MCF 10A (cell line): ENCODE measurements at regions not wholly inside any gene's neighbourhood (a gene's known extent, or its start where the extent isn't known, plus 50 kb on each side); places are given as distances from the start of the nearest gene placed in this dataset.

Experiments
- BruUV-seq: library from RNA; stranded (reverse); fragments of 400-500 nt; replicated peaks from 2 replicates; lab custom pipeline; 2021; lab: Mats Ljungman, UMichigan
- CTCF ChIA-PET: fragments of 300-600 bp; sonication (Branson Sonifier 250); formaldehyde crosslinking; extraction: SDS; loops from one replicate; lab custom pipeline; 2021; ENCODE audit warnings: antibody characterized with exemption, inconsistent platforms; lab: Yijun Ruan, JAX
- POLR2A ChIA-PET: fragments of 300-600, 350-650 bp; sonication (Branson Sonifier 250); formaldehyde crosslinking; extraction: SDS; loops from one replicate; lab custom pipeline; 2020; ENCODE audit warnings: antibody characterized with exemption, inconsistent platforms; lab: Yijun Ruan, JAX
- DNase-seq: peaks from one replicate; pipeline ENCODE4 v3.0.0-alpha.2; 2018; ENCODE audit not compliant: unreplicated experiment
- H3K27ac Mint-ChIP-seq: one replicate; pipeline ENCODE4 v1.8.0; 2022; ENCODE audit warnings: mild to moderate bottlenecking, low read depth, mixed read lengths; ENCODE audit not compliant: unreplicated experiment
- H3K27me3 Mint-ChIP-seq: one replicate; pipeline ENCODE4 v1.8.0; 2022; ENCODE audit warnings: mixed read lengths; ENCODE audit not compliant: insufficient read depth, unreplicated experiment
- H3K36me3 Mint-ChIP-seq: one replicate; pipeline ENCODE4 v1.8.0; 2022; ENCODE audit warnings: mild to moderate bottlenecking, moderate library complexity, mixed read lengths; ENCODE audit not compliant: insufficient read depth, unreplicated experiment
- H3K4me1 Mint-ChIP-seq: one replicate; pipeline ENCODE4 v1.8.0; 2022; ENCODE audit warnings: mixed read lengths; ENCODE audit not compliant: insufficient read depth, unreplicated experiment
- H3K4me3 Mint-ChIP-seq: one replicate; pipeline ENCODE4 v1.8.0; 2022; ENCODE audit warnings: mild to moderate bottlenecking, moderate library complexity, mixed read lengths; ENCODE audit not compliant: unreplicated experiment
- H3K9me3 Mint-ChIP-seq: one replicate; pipeline ENCODE4 v1.8.0; 2022; ENCODE audit warnings: mixed read lengths; ENCODE audit not compliant: unreplicated experiment
- CTCF ChIP-seq: fragments of 200-600 bp; IDR thresholded peaks from one replicate; pipeline ENCODE4 v1.8.0; 2022; ENCODE audit warnings: antibody characterized with exemption, mild to moderate bottlenecking; ENCODE audit not compliant: unreplicated experiment
- intact Hi-C: fragments of 100-400 bp; cut with micrococcal nuclease; formaldehyde crosslinking; loops from 2 replicates; pipeline ENCODE4 v1.14.1; 2022

GRCh38 chr12:59010941-59011340, 90.6 kb upstream of the LRIG3 start:
- no peak for TF ChIP-seq CTCF
- intact Hi-C loops: no loop called here
- H3K9me3 Mint-ChIP-seq: no peaks in the 10 kb centered on the region
- no peak overlapping the region for H3K27ac Mint-ChIP-seq
- H3K4me1 Mint-ChIP-seq: no peaks in the 10 kb centered on the region
- H3K36me3 Mint-ChIP-seq: no peaks in the 10 kb centered on the region
- CTCF ChIA-PET: no interaction called here
- POLR2A ChIA-PET: interaction anchor here (0.9 kb wide), 1 partner anchor 9 kb away, joined by 3 read pairs; no protein-coding TSS in a partner anchor
- H3K4me3 Mint-ChIP-seq: no peak overlapping the region
- no peaks in the 10 kb centered on the region for H3K27me3 Mint-ChIP-seq
- BruUV-seq: no TSS peak
- no peak for DNase-seq

GRCh38 chr12:59010118-59010517, 89.8 kb upstream of the LRIG3 start:
- Mint-ChIP-seq H3K4me3 (no peak overlapping the region), H3K36me3 (no peaks in the 10 kb centered on the region), H3K27me3 (no peaks in the 10 kb centered on the region), H3K9me3 (no peaks in the 10 kb centered on the region), H3K4me1 (no peaks in the 10 kb centered on the region), H3K27ac (no peak overlapping the region)
- intact Hi-C loops: no loop called here
- no peak for TF ChIP-seq CTCF
- CTCF ChIA-PET: interaction anchor here (0.6 kb wide), 2 partner anchors 28 to 58 kb away, joined by 3 read pairs; no protein-coding TSS in a partner anchor
- POLR2A ChIA-PET: interaction anchor here (1.2 kb wide), 1 partner anchor 77 kb away, joined by 3 read pairs; no protein-coding TSS in a partner anchor
- no peak for DNase-seq
- BruUV-seq: no TSS peak

- BruUV-seq: no TSS peak
- DNase-seq: no peak
- Mint-ChIP-seq H3K36me3 (no peaks in the 10 kb centered on the region), H3K4me3 (no peak overlapping the region), H3K4me1 (no peaks in the 10 kb centered on the region), H3K27ac (no peak overlapping the region), H3K27me3 (no peaks in the 10 kb centered on the region), H3K9me3 (no peaks in the 10 kb centered on the region)
- ChIA-PET POLR2A (interaction anchor here (1.2 kb wide), 1 partner anchor 87 kb away, joined by 3 read pairs; the partner anchor contains the start of gene LRIG3), CTCF (interaction anchor here (1.0 kb wide), 1 partner anchor 43 kb away, joined by 4 read pairs; no protein-coding TSS in a partner anchor)
- TF ChIP-seq CTCF: no peak
- intact Hi-C loops: no loop called here
Measured at GRCh38 chr12:59007620-59008019, 87.3 kb upstream of the LRIG3 start.

DNA sequence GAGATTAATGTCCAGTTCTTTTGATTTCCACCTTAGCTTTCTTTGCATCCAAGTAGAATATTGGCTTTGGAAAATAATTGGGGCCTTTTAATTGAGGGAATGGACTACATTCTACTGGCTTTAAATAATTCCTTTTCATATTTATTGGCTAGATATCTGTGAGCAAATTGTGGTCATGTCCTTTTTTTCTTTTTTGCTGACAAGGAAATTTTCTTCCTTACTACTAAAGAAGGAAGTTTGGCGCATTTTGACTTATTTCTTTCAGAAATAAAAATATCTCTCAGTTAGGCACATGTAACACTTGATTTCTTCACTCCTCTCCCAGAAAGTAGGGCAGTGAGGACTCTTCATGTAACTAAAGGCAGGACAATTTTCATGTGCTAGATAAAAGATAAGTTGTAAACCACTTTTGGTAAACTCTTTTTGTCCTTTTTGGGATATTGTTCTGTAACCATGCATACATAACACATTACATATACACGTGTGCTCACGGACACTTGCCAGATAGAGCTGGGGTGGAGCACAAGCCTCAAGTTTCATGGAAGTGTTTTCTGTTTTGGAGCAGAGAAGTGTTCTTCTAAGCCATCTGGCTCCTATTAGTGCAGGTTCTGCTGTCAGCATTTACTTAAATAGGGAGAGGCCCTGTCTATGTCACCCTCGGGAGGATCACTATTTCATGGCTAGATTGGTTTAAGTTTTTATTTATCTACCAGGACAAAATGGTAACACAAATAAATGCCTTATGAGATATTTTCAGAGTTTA, 85.1 kb upstream of the LRIG3 start:
- H3K4me3 Mint-ChIP-seq: no peak overlapping the region
- BruUV-seq: no TSS peak
- DNase-seq: no peak
- no peaks in the 10 kb centered on the region for H3K36me3 Mint-ChIP-seq
- CTCF ChIA-PET: interaction anchor here (0.6 to 0.7 kb wide), 2 partner anchors 18 to 61 kb away, joined by 3 read pairs; no protein-coding TSS in a partner anchor
- no peak overlapping the region for H3K27ac Mint-ChIP-seq
- intact Hi-C loops: no loop called here
- H3K9me3 Mint-ChIP-seq: no peaks in the 10 kb centered on the region
- no peak for TF ChIP-seq CTCF
- H3K4me1 Mint-ChIP-seq: no peaks in the 10 kb centered on the region
- no peaks in the 10 kb centered on the region for H3K27me3 Mint-ChIP-seq
- POLR2A ChIA-PET: interaction anchor here (0.5 to 1.3 kb wide), 2 partner anchors 31 to 86 kb away, joined by 3 to 4 read pairs; no protein-coding TSS in a partner anchor
